CD4-positive, alpha-beta T cell treated with Interleukin-17A for 1 hour (primary cell): ENCODE measurements at regions not wholly inside any gene's neighbourhood (a gene's known extent, or its start where the extent isn't known, plus 50 kb on each side); places are given as distances from the start of the nearest gene placed in this dataset.

Source experiments
- DNase-seq: peaks from one replicate; pipeline ENCODE4 v3.0.0-alpha.2; 2020

- DNase-seq = no peak
Observed at GRCh38 chr15:96415513-96416217, 85.2 kb downstream of the NR2F2 start.

GRCh38 chr15:96416218-96416933 is 85.9 kb downstream of the NR2F2 start:
- no peak for DNase-seq

- DNase-seq = no peak
Observed at GRCh38 chr15:96416934-96417759, 86.6 kb downstream of the NR2F2 start.

DNA sequence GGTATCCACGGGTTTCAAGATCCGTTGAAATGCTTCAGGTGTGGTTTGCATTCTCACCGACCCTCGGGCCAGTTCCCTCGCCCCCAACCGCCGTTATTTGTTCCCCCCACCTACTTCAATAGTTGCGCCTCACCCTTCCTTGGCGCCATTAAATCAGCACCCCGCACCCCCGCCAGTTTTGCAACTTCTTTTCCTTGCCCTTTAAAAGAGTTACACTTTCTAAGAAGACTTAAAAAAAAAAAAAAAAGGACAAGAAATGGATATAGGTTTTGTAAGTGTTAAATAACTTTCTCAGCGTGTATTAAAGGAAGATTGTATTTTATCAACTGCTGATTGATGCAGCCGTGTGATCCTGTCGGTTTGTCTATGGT is 87.2 kb downstream of the NR2F2 start:
- no peak for DNase-seq

DNA sequence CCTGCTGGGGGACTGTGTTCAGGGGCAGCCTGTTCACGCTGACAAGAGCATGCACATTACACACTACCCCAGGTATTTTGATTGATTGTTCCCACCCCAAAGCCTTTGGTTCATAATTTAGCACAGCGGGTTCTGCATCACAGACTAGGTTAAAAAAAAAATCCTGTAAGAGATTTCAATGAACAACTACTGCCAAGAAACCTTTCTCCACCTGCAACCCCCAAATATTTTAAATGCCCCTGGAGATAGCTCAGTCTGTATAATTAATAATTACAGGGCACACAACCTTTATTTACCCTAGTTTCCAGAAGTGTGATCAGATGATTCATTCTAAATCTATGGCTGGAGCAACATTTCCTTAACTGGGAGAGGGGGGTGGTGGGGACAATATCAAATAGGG is 87.6 kb downstream of the NR2F2 start:
- no peak for DNase-seq

DNA sequence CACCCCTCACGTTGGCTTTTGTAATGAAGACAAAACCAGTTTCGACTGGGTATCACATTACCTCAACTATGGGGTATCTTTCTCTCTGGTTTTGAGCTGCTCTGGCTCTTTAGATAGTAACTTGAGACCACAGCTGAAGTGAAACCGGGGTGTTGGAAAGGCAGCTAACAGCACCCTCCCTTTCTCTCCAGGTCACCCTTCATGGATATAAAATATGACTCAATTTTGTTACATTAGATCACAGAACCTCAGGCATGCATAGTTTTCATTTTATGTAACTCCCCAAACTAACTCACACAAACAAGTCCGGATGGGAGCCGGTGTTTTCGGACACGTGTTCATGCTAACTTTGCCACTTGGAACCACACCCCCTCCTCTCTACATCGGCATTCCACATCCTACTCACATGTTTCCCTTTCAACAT is 90.7 kb downstream of the NR2F2 start:
- no peak for DNase-seq

DNA sequence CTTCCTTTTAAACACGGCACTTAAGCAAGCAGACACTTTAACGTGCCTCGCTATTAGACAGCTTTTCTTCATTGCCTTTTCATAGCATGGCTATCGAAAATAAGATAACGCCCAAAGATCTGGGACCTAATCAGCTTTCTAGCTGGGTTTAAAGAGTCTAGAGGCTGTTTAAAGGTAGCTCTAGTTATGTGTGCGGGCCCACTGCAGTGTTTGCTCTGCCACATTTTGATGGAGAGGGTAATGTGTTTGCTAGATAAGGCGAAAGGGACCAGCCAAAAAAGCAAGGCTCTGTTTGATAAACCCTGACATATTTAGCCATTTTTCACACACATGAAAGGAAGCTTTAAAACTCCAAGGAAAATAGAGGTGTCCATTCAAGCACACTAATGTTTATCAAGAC is 91.6 kb downstream of the NR2F2 start:
- no peak for DNase-seq

DNA sequence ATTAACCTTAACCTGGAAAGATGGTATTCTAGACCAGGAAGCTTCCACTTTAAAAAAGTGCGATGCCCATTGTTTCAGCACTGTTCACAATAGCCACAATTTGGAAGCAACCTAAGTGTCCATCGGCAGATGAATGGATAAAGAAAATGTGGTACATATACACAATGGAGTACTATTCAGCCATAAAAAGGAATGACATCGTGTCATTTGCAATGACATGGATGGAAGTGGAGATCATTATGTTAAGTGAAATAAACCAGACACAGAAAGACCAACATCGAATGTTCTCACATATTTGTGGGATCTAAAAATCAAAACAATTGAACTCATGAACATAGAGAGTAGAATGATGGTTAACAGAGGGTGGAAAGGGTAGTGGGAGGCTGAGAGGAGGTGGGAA is 94.2 kb downstream of the NR2F2 start:
- DNase-seq = no peak

GRCh38 chr15:96428742-96429141 is 98.2 kb downstream of the NR2F2 start:
- DNase-seq = no peak

DNA sequence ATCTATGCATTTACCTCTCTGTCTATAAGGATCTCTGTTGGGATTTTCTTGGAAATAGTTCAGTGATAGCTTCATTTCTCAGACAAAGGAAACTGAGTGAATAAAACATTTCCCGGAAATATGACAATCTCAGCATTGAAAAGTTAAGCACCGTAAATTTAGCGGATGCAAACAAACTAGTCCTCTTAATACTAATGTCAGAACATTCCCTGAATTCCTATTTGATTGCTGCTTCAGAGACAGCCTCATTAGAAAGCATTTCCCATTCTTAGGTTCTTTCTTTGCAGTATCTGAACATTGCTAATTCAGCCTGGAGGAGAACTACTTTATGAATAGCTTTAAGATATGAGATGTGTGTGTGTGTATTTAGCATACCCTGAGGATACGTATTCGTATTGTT is 101.3 kb downstream of the NR2F2 start:
- no peak for DNase-seq

DNA sequence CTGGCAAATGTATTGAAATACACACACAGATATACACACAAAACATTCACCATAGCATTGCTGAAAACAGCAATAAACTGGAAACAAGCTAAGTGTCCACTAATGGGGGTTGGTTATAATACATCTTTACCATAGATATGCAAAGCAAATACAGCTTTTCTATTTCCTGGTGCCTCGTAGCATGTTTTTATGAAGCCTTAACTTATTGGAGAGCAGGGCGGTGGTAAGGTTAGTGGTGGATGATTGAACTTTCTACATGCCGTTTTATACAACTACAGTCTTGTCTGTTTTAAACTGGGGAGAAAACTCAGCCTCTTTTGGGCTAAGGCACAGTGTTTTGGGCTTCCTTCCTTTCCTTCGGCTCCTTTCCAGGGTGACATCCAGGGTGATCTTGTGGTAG is 104.5 kb downstream of the NR2F2 start:
- DNase-seq = no peak

DNA sequence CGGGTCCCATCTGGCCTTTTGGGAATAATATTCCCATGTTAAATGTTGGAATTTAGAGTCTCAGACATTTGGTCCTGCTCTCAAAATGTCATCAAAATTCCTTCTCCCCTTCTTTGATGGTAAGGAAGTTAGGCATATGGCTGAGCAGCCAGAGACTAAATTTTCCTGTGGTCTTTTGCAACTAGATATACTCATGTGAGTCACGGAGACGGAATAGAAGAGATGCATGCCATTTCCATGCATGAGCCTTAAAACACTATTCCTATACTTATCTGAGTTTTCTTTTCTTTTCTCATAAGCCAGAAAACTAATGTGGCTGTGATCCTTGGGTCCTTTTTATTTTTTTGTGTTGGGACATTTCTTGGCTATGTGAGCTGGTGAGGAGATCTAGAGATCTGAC is 105.3 kb downstream of the NR2F2 start:
- DNase-seq = no peak

DNA sequence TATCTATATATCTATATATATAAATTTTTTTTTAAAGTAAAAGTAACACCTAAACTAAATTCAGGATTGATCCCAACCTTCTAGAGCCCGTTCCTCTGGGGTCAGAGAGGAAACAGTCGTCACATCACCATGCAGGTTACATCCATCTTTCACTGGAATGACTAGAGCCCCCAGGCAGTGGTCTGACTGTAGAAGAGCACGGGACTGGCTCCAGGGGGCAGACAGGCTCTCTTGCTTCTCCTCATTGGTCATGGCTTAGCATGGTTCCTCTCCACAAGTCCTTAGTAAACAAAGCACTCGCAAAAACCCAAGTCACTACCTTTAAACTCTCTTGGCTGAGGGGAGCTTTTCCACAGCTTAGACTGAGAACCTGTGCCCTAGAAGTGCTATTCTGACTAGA is 110.5 kb downstream of the NR2F2 start:
- no peak for DNase-seq

GRCh38 chr15:96442076-96442475 is 111.6 kb downstream of the NR2F2 start:
- DNase-seq = no peak

DNA sequence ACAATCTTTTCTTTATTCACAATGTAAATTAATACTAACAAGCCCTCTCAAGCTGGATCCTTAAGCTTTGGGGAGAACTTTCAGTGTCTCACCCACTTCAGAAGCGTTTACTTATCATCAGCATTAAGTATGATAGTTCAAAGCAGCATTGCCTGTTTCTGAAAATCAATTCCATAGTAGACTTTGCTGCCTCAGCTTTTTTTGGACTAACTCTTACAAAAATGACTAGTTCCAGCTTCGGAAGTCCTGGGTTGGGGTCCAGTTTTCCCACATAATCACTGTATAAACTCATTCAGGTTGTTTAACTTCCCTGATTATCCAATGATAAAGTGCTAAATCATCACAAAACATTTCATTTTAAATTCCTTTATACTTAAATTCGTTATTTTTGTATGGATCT is 114.4 kb downstream of the NR2F2 start:
- DNase-seq = no peak

GRCh38 chr15:96448923-96449322 is 118.4 kb downstream of the NR2F2 start:
- DNase-seq = no peak

DNA sequence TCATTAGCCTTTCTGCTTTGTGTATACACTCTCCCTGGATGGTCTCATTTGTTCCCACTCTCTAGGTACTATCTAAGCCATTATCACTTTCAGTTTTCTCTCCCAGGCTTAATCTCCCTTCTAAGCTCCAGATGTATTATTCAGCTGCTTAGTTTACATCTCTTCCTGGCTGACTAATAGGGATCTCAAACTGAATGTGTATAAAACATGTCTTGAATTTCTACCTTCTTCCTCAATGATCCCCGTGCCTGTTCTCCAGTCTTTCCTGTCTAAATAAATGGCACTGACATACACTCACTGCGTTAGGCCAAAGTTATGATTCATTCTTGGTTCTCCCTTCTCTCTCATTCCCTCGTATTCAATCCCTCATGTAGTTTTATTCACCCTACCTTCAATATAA is 127.3 kb downstream of the NR2F2 start:
- DNase-seq = no peak

GRCh38 chr15:96460106-96460505 is 129.6 kb downstream of the NR2F2 start:
- DNase-seq = no peak

DNA sequence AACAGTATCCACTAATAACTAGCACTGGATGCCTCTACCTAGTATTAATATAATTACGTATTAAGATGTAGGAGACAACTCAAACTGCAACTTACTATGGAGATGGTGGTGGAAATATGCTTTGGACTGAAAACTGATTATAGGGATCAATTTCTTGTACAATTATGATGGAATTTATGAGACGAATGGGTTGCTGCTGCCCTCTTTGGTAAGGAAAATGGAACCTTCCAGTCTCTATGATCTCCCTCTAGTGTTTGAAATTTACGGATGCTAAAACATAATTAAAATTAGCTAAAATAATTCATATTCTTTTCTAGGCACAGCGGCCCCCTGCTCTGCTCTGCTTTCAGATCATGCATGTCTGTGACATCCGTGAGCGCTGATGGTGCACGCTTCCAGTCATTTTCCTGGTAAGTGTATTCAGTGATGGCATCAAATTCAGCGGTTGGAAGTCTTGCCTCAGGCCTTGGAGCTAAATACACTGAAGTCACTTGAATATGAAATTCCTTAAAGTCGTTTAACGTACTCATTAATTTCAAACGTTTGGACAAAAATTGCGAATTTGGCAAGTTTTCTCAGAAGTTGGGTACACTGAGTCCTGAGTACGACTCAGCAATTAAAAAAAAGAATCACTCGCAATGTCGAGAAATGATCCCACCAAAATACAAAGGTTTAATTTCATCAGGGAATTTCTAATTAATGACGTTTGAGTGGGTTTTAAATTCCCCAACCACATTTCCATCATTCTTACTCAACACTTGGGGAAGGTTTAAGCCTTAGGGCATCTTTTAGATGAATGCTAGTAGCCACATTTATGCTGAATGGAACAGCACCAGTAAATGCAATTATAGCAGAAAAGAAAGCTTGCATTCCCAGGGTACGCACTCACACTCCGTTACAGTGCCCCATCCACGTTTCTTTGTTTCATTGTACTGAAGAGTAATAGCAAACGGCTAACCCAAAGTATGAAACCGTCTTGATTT is 132.6 kb downstream of the NR2F2 start:
- no peak for DNase-seq

GRCh38 chr15:96466389-96466947 is 136.0 kb downstream of the NR2F2 start:
- DNase-seq = no peak

DNA sequence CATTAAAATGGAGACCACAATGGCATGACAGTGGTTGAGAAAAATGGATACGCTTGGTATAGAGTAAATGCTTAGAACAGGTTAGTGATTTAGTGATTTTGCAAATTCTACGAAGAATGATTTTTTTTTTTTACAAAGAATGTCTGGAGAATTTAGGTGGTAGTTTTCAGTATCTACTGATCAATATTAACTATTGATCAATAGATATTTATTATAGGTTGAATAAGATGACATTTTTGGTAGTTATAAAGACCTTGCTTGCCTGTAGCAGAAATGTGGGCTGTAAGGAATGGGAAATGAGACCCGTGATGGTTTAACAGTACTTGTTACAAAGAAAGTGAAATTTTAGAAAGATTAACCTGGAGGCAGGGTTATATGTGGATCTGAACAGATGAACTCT is 137.5 kb downstream of the NR2F2 start:
- no peak for DNase-seq

DNA sequence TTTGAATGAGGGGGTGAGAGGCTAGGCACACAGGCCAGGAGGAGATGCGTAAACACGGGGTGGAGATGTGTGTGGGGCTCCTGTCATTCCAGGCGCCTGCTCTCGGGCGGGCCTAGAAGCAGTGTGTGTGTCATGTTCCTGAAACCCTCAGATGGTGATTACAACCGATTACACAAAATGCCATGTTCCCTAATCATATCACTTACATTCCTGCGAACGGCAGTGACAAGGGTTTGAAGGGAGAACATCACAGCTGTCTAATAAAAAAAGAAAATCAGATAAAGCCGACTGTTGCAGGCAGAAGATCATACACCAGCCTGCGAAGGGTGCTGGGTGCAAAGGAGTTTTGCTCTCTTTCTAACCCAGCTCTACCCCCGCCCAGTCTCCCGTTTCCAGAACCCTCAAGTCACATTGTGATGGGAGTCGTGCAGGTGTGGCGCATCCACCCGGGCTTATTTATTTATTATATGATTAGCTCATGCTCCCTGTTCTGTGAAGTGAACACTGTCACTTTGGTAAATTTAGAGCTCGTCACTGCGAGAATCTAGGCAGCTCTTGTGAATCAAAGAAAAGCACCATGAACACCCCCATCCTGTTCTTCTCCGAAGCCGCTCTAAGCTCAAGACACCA is 140.3 kb downstream of the NR2F2 start:
- no peak for DNase-seq
